ENCODE measurements at regions not wholly inside any gene's neighbourhood (a gene's known extent, or its start where the extent isn't known, plus 50 kb on each side); places are given as distances from the start of the nearest gene placed in this dataset.
A peak's percentile ranks its signal among the peaks of the same experiment; 100 is the strongest.
"Not testable (repeated sequence)": the region's sequence is repeated elsewhere in the genome, so short reads cannot be mapped to it uniquely, and the experiment has no call there.

DNA sequence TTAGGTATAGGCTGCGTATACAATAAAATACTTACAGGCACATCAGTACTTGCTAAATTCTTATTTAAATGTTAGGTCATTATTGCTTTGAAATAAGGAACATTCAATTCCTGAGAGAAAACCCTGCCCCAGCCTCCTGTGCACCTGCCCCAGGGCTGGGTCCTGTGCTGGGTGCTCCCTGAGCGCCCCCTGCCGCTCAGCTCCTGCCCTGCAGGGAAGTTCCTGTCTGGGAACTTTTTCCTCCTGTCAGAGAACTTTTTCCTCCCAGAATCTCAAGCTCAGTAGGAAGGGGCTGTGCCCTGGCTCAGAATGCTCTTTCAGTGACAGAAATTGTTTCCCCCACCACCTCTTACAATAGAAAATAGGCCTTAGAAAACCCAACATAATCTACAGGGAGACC, 751.1 kb downstream of the TMEM121 start:
- in situ Hi-C loops (cut with MboI; ENCODE audit: low pct_unique_long_range_greater_than_20kb, low sequenced_read_pairs, unreplicated experiment) = no loop called here
- TF ChIP-seq, protein P1, sequence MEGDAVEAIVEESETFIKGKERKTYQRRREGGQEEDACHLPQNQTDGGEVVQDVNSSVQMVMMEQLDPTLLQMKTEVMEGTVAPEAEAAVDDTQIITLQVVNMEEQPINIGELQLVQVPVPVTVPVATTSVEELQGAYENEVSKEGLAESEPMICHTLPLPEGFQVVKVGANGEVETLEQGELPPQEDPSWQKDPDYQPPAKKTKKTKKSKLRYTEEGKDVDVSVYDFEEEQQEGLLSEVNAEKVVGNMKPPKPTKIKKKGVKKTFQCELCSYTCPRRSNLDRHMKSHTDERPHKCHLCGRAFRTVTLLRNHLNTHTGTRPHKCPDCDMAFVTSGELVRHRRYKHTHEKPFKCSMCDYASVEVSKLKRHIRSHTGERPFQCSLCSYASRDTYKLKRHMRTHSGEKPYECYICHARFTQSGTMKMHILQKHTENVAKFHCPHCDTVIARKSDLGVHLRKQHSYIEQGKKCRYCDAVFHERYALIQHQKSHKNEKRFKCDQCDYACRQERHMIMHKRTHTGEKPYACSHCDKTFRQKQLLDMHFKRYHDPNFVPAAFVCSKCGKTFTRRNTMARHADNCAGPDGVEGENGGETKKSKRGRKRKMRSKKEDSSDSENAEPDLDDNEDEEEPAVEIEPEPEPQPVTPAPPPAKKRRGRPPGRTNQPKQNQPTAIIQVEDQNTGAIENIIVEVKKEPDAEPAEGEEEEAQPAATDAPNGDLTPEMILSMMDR (IDR thresholded peaks at IDR 0.05; ENCODE audit: extremely low read depth, insufficient read depth, missing control alignments) = peak; percentile 81
- peak; percentile 37 for DNase-seq (ENCODE audit: low spot score)

DNA sequence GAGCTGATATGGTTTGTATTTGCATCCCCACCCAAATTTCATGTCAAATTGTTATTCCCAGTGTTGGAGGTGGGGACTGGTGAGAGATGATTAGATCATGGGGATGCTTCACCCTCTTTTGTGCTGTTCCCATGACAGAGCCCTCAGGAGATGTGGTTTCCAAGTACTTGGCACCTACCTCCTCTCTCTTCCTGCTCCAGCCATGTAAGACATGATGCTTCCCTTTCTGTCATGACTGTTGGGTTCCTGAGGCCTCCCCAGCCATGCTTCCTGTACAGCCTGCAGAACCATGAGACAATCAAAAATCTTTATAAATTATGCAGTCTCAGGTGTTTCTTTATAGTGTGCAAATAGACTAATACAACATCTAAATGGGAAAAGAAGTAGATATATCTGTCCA, 754.5 kb downstream of the TMEM121 start:
- no peak for DNase-seq (ENCODE audit: low spot score)
- TF ChIP-seq, protein P1 (IDR thresholded peaks at IDR 0.05; ENCODE audit: extremely low read depth, insufficient read depth, missing control alignments) = no peak
- in situ Hi-C loops (cut with MboI; ENCODE audit: low pct_unique_long_range_greater_than_20kb, low sequenced_read_pairs, unreplicated experiment) = no loop called here

DNA sequence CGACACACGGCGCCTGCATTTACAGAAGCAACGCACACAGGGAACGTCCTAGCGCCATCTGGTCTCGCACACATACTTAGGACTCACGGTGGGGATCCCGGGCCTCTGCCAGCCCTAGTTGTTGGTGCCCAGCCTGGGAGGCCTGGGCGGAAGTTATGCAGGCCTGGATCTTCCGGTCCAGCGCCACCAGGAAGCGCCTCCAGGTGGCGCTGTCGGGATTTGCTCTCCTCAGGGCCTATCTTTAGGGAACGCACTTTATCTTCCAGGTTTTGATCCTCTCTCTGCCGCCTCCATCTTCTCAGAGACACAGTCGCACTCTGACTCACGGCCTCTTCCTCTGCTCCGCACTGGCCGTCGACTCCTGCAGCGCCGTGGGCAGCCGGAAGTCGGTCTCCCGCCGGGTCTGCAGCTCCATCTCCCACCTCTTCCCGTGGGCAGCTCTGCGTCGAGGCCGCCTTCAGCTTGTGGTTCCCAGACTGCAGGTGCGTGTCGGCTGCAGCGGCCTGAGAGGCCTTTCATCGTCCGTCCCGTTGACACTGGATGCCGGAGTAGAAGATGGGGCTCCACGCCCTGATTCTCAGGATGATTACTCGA, 760.4 kb downstream of the TMEM121 start:
- TF ChIP-seq, protein P1 (IDR thresholded peaks at IDR 0.05; ENCODE audit: extremely low read depth, insufficient read depth, missing control alignments) = peak; percentile 62
- DNase-seq (ENCODE audit: low spot score) = peak; percentile 55
- in situ Hi-C loops (cut with MboI; ENCODE audit: low pct_unique_long_range_greater_than_20kb, low sequenced_read_pairs, unreplicated experiment) = no loop called here

DNA sequence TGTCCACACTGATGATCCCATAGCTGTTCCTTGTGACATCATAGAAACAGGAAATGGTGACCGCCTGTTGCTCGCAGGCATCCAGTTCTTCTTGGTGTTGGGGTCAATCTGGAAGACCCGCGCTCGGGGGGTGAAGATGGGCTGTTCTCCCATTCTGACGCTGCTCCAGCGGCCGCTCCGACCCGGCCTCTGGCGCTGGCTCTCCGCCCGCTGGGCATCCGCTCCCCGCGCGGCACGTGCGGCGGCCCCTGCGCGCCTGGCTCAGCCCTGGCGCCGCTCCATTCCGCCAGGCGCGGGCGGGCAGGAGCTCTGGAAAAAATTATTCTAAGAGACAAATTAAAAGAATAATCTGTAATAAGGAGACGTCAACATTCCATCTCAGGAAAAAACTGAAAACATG, 761.1 kb downstream of the TMEM121 start:
- TF ChIP-seq, protein P1 (IDR thresholded peaks at IDR 0.05; ENCODE audit: extremely low read depth, insufficient read depth, missing control alignments) = no peak
- DNase-seq (ENCODE audit: low spot score) = no peak
- in situ Hi-C loops (cut with MboI; ENCODE audit: low pct_unique_long_range_greater_than_20kb, low sequenced_read_pairs, unreplicated experiment) = no loop called here

DNA sequence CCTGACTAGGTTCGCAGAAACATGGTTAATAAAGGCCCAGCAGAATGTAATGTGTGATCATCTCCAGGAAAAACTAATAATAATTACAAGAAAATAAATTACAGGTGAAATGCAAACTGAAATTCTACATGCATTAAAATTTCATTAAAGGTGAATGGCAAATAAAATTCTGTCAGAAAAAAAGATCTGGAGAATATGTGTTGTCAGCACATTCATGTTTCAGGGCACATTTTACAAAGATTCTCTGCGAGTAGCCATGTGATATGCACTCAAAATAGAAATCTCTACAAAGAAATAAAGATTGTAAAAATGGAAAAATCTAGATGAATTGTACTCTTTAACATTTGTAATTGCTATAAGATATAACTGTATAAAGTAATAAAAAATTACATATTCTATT, 765.2 kb downstream of the TMEM121 start:
- in situ Hi-C loops (cut with MboI; ENCODE audit: low pct_unique_long_range_greater_than_20kb, low sequenced_read_pairs, unreplicated experiment) = no loop called here
- TF ChIP-seq, protein P1 (IDR thresholded peaks at IDR 0.05; ENCODE audit: extremely low read depth, insufficient read depth, missing control alignments) = no peak
- DNase-seq (ENCODE audit: low spot score) = no peak

DNA sequence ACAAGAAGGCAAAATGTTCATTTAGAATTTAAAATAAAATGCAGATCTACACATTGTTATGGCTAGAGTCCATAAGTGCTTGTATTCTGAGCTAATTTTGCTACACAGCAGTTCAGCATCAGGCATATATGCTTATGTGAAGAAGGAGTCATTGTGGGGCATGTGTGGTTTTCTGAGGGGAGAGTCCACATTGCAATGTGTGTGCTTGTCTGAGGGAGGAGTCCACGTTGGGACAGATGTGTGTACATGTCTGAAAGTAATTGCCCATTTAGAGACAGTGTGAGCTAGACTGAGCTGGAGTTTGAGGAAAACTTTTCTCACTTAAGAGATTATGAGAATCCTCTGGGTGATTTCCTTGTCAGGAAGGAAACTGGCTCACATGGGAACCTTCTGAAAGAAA, 767.9 kb downstream of the TMEM121 start:
- TF ChIP-seq, protein P1 (IDR thresholded peaks at IDR 0.05; ENCODE audit: extremely low read depth, insufficient read depth, missing control alignments) = no peak
- in situ Hi-C loops (cut with MboI; ENCODE audit: low pct_unique_long_range_greater_than_20kb, low sequenced_read_pairs, unreplicated experiment) = no loop called here
- DNase-seq (ENCODE audit: low spot score) = no peak

DNA sequence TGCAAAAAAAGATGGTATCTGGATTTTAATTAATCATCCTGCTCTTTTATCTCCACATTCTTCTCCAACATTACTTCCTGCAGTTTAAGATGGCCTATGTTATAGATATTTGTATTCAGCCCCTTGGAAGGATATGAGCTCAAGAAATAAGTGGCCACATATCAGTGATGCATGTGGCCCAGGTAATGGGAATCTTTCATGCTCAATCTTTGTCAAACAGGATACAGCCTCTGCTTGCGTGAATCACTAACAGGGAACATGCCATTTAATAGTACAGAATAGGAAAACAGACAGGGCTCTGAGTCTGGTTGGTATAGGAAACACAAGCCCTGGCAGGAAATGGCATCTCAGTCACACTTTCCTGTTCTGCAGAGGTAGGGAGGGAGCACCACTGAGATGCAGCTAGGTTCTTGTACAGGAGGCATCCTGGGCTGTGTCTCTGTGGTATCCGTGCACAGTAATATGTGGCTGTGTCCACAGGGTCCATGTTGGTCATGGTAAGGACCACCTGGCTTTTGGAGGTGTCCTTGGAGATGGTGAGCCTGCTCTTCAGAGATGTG, 774.6 kb downstream of the TMEM121 start:
- DNase-seq (ENCODE audit: low spot score); in situ Hi-C loops (cut with MboI; ENCODE audit: low pct_unique_long_range_greater_than_20kb, low sequenced_read_pairs, unreplicated experiment): not testable (repeated sequence)

DNA sequence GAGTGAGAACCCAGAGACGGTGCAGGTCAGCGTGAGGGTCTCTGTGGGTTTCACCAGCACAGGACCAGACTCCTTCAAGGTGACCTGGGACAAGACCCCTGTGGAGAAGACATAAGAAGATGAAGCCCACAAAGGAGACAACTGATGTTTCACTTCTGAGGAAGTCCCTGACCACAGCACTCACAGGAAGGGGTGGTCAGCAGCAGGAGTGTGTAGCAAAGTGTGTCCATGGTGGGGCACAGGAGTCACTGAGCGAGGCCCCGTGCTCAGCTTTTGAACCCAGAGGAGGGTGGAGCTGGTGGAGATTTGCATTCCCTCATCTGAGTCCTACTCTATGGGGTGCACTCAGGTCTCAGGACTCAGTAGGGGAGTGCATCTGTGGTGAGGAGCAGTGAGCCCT, 775.2 kb downstream of the TMEM121 start:
- DNase-seq (ENCODE audit: low spot score); in situ Hi-C loops (cut with MboI; ENCODE audit: low pct_unique_long_range_greater_than_20kb, low sequenced_read_pairs, unreplicated experiment): not testable (repeated sequence)
